OCI-LY7 (cell line): ENCODE measurements at regions not wholly inside any gene's neighbourhood (a gene's known extent, or its start where the extent isn't known, plus 50 kb on each side); places are given as distances from the start of the nearest gene placed in this dataset.

ENCODE experiments used
- BruUV-seq: library from RNA; stranded (reverse); fragments of 400-500 nt; replicated peaks from 2 replicates; lab custom pipeline; 2021; lab: Mats Ljungman, UMichigan
- CTCF ChIA-PET: fragments of 300-600 bp; sonication (Branson Sonifier 250); formaldehyde crosslinking; loops from one replicate; lab custom pipeline; 2022; ENCODE audit warnings: antibody characterized with exemption; ENCODE audit not compliant: unreplicated experiment; lab: Charles Lee
- POLR2A ChIA-PET: fragments of 300-600 bp; sonication (Branson Sonifier 250); formaldehyde crosslinking; loops from one replicate; lab custom pipeline; 2022; ENCODE audit warnings: antibody characterized with exemption; lab: Charles Lee
- DNase-seq: peaks from one replicate; pipeline ENCODE4 v3.0.0-alpha.2; 2015; ENCODE audit warnings: low spot score
- H2AFZ ChIP-seq: fragments of 200-600 bp; sonication (generic), shearing (Covaris generic); 2 replicates; pipeline ENCODE4 v1.6.1; 2014; ENCODE audit warnings: mild to moderate bottlenecking, antibody characterized with exemption, low read length, moderate library complexity
- H3K27ac ChIP-seq: fragments of 200-600 bp; sonication (generic); 2 replicates; pipeline ENCODE4 v1.5.1; 2014; ENCODE audit warnings: mixed run types, low read depth, mild to moderate bottlenecking, moderate library complexity, low read length, inconsistent platforms; ENCODE audit not compliant: poor library complexity, severe bottlenecking
- H3K36me3 ChIP-seq: fragments of 200-600 bp; sonication (generic); 2 replicates; pipeline ENCODE4 v1.6.1; 2014; ENCODE audit warnings: mild to moderate bottlenecking, antibody characterized with exemption, low read length, moderate library complexity, mixed read lengths; ENCODE audit not compliant: insufficient read depth
- H3K4me1 ChIP-seq: fragments of 200-600 bp; sonication (generic); 2 replicates; pipeline ENCODE4 v1.5.1; 2014; ENCODE audit warnings: mild to moderate bottlenecking, low read length; ENCODE audit not compliant: insufficient read depth, poor library complexity, severe bottlenecking
- H3K4me2 ChIP-seq: fragments of 200-600 bp; sonication (generic); 2 replicates; pipeline ENCODE4 v1.6.1; 2014; ENCODE audit warnings: mild to moderate bottlenecking, low read length
- H3K4me3 ChIP-seq: fragments of 200-600 bp; sonication (generic); 2 replicates; pipeline ENCODE4 v1.5.1; 2014; ENCODE audit warnings: mild to moderate bottlenecking, low read depth, low read length; ENCODE audit not compliant: poor library complexity, severe bottlenecking
- H3K79me2 ChIP-seq: fragments of 200-600 bp; sonication (generic); 2 replicates; pipeline ENCODE4 v1.6.1; 2016; ENCODE audit warnings: low read depth, mild to moderate bottlenecking, low read length, moderate library complexity, mixed read lengths; ENCODE audit not compliant: insufficient read depth
- H3K9me2 ChIP-seq: fragments of 200-600 bp; sonication (generic); 2 replicates; pipeline ENCODE4 v1.6.1; 2016; ENCODE audit warnings: mild to moderate bottlenecking, low read length, mixed read lengths; ENCODE audit not compliant: insufficient read depth
- H3K9me3 ChIP-seq: fragments of 200-600 bp; sonication (generic); 2 replicates; pipeline ENCODE4 v1.6.1; 2014; ENCODE audit warnings: mild to moderate bottlenecking, mixed run types, low read length, mixed read lengths
- H4K20me1 ChIP-seq: fragments of 200-600 bp; sonication (generic); 2 replicates; pipeline ENCODE4 v1.6.1; 2014; ENCODE audit warnings: mild to moderate bottlenecking, antibody characterized with exemption, low read length, moderate library complexity, mixed read lengths; ENCODE audit not compliant: insufficient read depth
- CTCF ChIP-seq: fragments of 200-600 bp; sonication (generic); conservative IDR thresholded peaks from 2 replicates; pipeline ENCODE4 v1.5.1; 2014; ENCODE audit warnings: mild to moderate bottlenecking, antibody characterized with exemption, low read length, moderate library complexity, mixed read lengths
- EZH2phosphoT487 ChIP-seq: fragments of 200-600 bp; sonication (generic); IDR thresholded peaks from 2 replicates; pipeline ENCODE4 v1.6.1; 2018; ENCODE audit warnings: low read depth, borderline replicate concordance, mild to moderate bottlenecking, mixed run types, antibody characterized with exemption, low read length, moderate library complexity, mixed read lengths
- intact Hi-C: fragments of 100-400 bp; cut with micrococcal nuclease; formaldehyde crosslinking; loops from one replicate; pipeline ENCODE4 v1.10.0; 2022; ENCODE audit not compliant: unreplicated experiment

GRCh38 chr9:97753975-97754374 is 56.8 kb upstream of the XPA start:
- ChIA-PET POLR2A (no interaction called here), CTCF (no interaction called here)
- intact Hi-C loops = no loop called here
- no peaks in the 10 kb centered on the region for H3K9me2 ChIP-seq
- no peak overlapping the region for H3K4me2 ChIP-seq
- no peaks in the 10 kb centered on the region for H4K20me1 ChIP-seq
- TF ChIP-seq EZH2phosphoT487 (no peak), CTCF (no peak)
- no peaks in the 10 kb centered on the region for H3K79me2 ChIP-seq
- H3K4me1 ChIP-seq = no peaks in the 10 kb centered on the region
- H3K27ac ChIP-seq = no peak overlapping the region
- no peak overlapping the region for H2AFZ ChIP-seq
- no peak for DNase-seq
- no peak overlapping the region for H3K4me3 ChIP-seq
- H3K36me3 ChIP-seq = no peaks in the 10 kb centered on the region
- no TSS peak for BruUV-seq
- H3K9me3 ChIP-seq = no peaks in the 10 kb centered on the region

GRCh38 chr9:97755618-97756267 is 58.6 kb upstream of the XPA start:
- H3K4me3 ChIP-seq = no peak overlapping the region
- H3K4me2 ChIP-seq = no peak overlapping the region
- no peaks in the 10 kb centered on the region for H3K9me2 ChIP-seq
- no peaks in the 10 kb centered on the region for H3K4me1 ChIP-seq
- DNase-seq = no peak
- no peaks in the 10 kb centered on the region for H4K20me1 ChIP-seq
- TF ChIP-seq EZH2phosphoT487 = no peak
- TF ChIP-seq CTCF = no peak
- CTCF ChIA-PET = no interaction called here
- no peak overlapping the region for H2AFZ ChIP-seq
- no peaks in the 10 kb centered on the region for H3K9me3 ChIP-seq
- BruUV-seq = no TSS peak
- H3K27ac ChIP-seq = no peak overlapping the region
- H3K79me2 ChIP-seq = no peaks in the 10 kb centered on the region
- intact Hi-C loops = no loop called here
- POLR2A ChIA-PET = no interaction called here
- no peaks in the 10 kb centered on the region for H3K36me3 ChIP-seq

- no peaks in the 10 kb centered on the region for H3K4me1 ChIP-seq
- BruUV-seq = no TSS peak
- no peak overlapping the region for H2AFZ ChIP-seq
- CTCF ChIA-PET = no interaction called here
- H4K20me1 ChIP-seq = no peaks in the 10 kb centered on the region
- no peaks in the 10 kb centered on the region for H3K9me3 ChIP-seq
- H3K36me3 ChIP-seq = no peaks in the 10 kb centered on the region
- POLR2A ChIA-PET = interaction anchor here (0.6 kb wide), 1 partner anchor 18 kb away, joined by 3 read pairs; no protein-coding TSS in a partner anchor
- H3K27ac ChIP-seq = no peak overlapping the region
- H3K4me3 ChIP-seq = no peak overlapping the region
- no peaks in the 10 kb centered on the region for H3K9me2 ChIP-seq
- TF ChIP-seq EZH2phosphoT487 (no peak), CTCF (no peak)
- no peak overlapping the region for H3K4me2 ChIP-seq
- intact Hi-C loops = no loop called here
- H3K79me2 ChIP-seq = no peaks in the 10 kb centered on the region
- DNase-seq = no peak
Measured at GRCh38 chr9:97756991-97757390, 59.9 kb upstream of the XPA start.
